Fibroblast of lung (primary cell): ENCODE measurements at regions not wholly inside any gene's neighbourhood (a gene's known extent, or its start where the extent isn't known, plus 50 kb on each side); places are given as distances from the start of the nearest gene placed in this dataset.

Experiments used
- EZH2 ChIP-seq: IDR thresholded peaks from 2 replicates; pipeline ENCODE4 v1.5.1; 2012; ENCODE audit warnings: low read length, control low read depth, mild to moderate bottlenecking; ENCODE audit errors: missing control alignments
- TF ChIP-seq, protein P1 (sequence below), 2 donors: IDR thresholded peaks in 1 of 2; conservative IDR thresholded peaks in 1 of 2; 1 replicate in 1 of 2; 2 replicates in 1 of 2; pipeline ENCODE4 v1.5.1; 2011 to 2012; ENCODE audit warnings: low read length in 2 of 2, control low read depth in 1 of 2, inconsistent platforms in 1 of 2, low read depth in 1 of 2, mild to moderate bottlenecking in 1 of 2

DNA sequence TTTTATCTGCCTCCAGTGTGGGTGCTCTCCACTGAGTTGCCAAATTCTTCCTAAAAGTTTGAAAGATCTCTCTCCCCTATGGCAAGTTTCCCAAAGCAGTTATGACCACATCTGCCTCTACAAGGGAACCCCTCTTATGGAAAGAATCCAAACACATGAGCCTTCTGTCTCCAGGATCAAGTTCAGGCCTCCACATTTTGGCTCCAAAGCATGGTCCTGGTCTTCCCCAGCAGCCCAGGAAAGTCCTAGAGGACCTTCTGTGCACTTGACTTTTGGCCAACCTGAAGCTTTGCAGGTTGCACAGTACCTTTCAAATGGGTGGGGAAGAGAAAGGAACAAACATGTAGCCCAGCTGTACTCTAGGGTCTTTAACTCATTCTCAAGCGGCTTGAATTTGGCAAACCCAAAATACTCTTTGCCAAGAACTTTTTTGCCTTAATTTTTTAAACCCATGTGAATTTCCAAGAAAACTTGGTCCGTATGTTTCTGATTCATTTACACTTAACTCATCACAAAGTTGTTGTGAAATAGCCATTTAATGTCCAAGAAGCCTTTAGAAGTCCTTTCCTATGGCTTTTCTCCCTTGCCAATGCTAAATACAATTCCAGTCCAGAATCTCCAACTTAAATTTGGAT is 240.1 kb upstream of the TBX18 start:
- TF ChIP-seq, protein P1, sequence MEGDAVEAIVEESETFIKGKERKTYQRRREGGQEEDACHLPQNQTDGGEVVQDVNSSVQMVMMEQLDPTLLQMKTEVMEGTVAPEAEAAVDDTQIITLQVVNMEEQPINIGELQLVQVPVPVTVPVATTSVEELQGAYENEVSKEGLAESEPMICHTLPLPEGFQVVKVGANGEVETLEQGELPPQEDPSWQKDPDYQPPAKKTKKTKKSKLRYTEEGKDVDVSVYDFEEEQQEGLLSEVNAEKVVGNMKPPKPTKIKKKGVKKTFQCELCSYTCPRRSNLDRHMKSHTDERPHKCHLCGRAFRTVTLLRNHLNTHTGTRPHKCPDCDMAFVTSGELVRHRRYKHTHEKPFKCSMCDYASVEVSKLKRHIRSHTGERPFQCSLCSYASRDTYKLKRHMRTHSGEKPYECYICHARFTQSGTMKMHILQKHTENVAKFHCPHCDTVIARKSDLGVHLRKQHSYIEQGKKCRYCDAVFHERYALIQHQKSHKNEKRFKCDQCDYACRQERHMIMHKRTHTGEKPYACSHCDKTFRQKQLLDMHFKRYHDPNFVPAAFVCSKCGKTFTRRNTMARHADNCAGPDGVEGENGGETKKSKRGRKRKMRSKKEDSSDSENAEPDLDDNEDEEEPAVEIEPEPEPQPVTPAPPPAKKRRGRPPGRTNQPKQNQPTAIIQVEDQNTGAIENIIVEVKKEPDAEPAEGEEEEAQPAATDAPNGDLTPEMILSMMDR (conservative IDR thresholded peaks at IDR 0.05 in 1 of 2, IDR thresholded peaks at IDR 0.05 in 1 of 2; ENCODE audit: low read depth in 1 of 2, low read length in 2 of 2) = no peak
- TF ChIP-seq EZH2 = no peak
